IMR-90 (cell line): ENCODE measurements at regions not wholly inside any gene's neighbourhood (a gene's known extent, or its start where the extent isn't known, plus 50 kb on each side); places are given as distances from the start of the nearest gene placed in this dataset.

ENCODE experiments used
- ATAC-seq: fragments of 200-7000 bp; cut with Tn5 transposase; 2 replicates; pipeline ENCODE4 v1.9.1; 2020; ENCODE audit warnings: low read depth, mild to moderate bottlenecking, moderate library complexity
- BruUV-seq: library from RNA; stranded (reverse); fragments of 400-500 nt; replicated peaks from 2 replicates; lab custom pipeline; 2021; lab: Mats Ljungman, UMichigan
- CTCF ChIA-PET: fragments of 300-600 bp; formaldehyde crosslinking; extraction: SDS; loops from one replicate; lab custom pipeline; 2021; ENCODE audit warnings: antibody characterized with exemption; lab: Yijun Ruan, JAX
- POLR2A ChIA-PET: fragments of 300-600 bp; sonication (Branson Sonifier 250); formaldehyde crosslinking; loops from one replicate; lab custom pipeline; 2022; ENCODE audit warnings: antibody characterized with exemption; ENCODE audit not compliant: unreplicated experiment; lab: Charles Lee
- DNase-seq: peaks from one replicate; pipeline ENCODE4 v3.0.0; 2013
- H2AFZ ChIP-seq: replicated peaks from 2 replicates; pipeline ENCODE3; 2013; ENCODE audit warnings: low read length, mild to moderate bottlenecking; ENCODE audit not compliant: poor library complexity
- H2AK5ac ChIP-seq: 2 replicates; pipeline ENCODE4 v1.6.1; 2013; ENCODE audit warnings: low read depth, low read length, inconsistent platforms
- H2AK9ac ChIP-seq: replicated peaks from 2 replicates; pipeline ENCODE3; 2013; ENCODE audit warnings: mild to moderate bottlenecking, low read depth, low read length, moderate library complexity; ENCODE audit not compliant: poor library complexity
- H2BK120ac ChIP-seq: 2 replicates; pipeline ENCODE4 v1.6.1; 2013; ENCODE audit warnings: low read depth, low read length, inconsistent platforms
- H2BK15ac ChIP-seq: 3 replicates; pipeline ENCODE4 v1.6.1; 2013; ENCODE audit warnings: low read depth, low read length, inconsistent platforms
- H2BK20ac ChIP-seq: 2 replicates; pipeline ENCODE4 v1.6.1; 2013; ENCODE audit warnings: low read depth, mild to moderate bottlenecking, inconsistent platforms, low read length, moderate library complexity
- H2BK5ac ChIP-seq: 2 replicates; pipeline ENCODE4 v1.6.1; 2013; ENCODE audit warnings: mild to moderate bottlenecking, low read depth, low read length, inconsistent platforms; ENCODE audit not compliant: poor library complexity, severe bottlenecking
- H3K14ac ChIP-seq: replicated peaks from 2 replicates; pipeline ENCODE4 v1.6.1; 2013; ENCODE audit warnings: low read depth, low read length, inconsistent platforms
- H3K18ac ChIP-seq: 2 replicates; pipeline ENCODE4 v1.6.1; 2013; ENCODE audit warnings: low read depth, low read length, control low read depth
- H3K23ac ChIP-seq: 2 replicates; pipeline ENCODE4 v1.6.1; 2013; ENCODE audit warnings: low read depth, low read length, inconsistent platforms
- H3K27ac ChIP-seq: 2 replicates; pipeline ENCODE4 v1.5.1; 2013; ENCODE audit warnings: mild to moderate bottlenecking, control low read depth, low read length; ENCODE audit not compliant: insufficient read depth
- H3K27me3 ChIP-seq: 2 replicates; pipeline ENCODE4 v1.6.1; 2013; ENCODE audit warnings: low read length; ENCODE audit not compliant: control insufficient read depth, insufficient read depth
- H3K36me3 ChIP-seq: 2 replicates; pipeline ENCODE4 v1.6.1; 2013; ENCODE audit warnings: low read length, mixed read lengths; ENCODE audit not compliant: control insufficient read depth, insufficient read depth
- H3K4ac ChIP-seq: 2 replicates; pipeline ENCODE4 v1.6.1; 2013; ENCODE audit warnings: low read depth, low read length, inconsistent platforms
- H3K4me1 ChIP-seq: 2 replicates; pipeline ENCODE4 v1.6.1; 2013; ENCODE audit warnings: low read length, mixed read lengths; ENCODE audit not compliant: control insufficient read depth, insufficient read depth
- H3K4me2 ChIP-seq: 2 replicates; pipeline ENCODE4 v1.6.1; 2013; ENCODE audit warnings: low read depth, mild to moderate bottlenecking, control low read depth, low read length, moderate library complexity
- H3K4me3 ChIP-seq: 2 replicates; pipeline ENCODE4 v1.5.1; 2013; ENCODE audit warnings: low read depth, mild to moderate bottlenecking, control low read depth, low read length, moderate library complexity; ENCODE audit not compliant: insufficient read depth
- H3K56ac ChIP-seq: 2 replicates; pipeline ENCODE4 v1.6.1; 2013; ENCODE audit warnings: low read length, inconsistent platforms; ENCODE audit not compliant: insufficient read depth; ENCODE audit errors: extremely low read depth
- H3K79me1 ChIP-seq, 2 experiments: 2 replicates each; pipeline ENCODE4 v1.6.1; 2013; ENCODE audit warnings: low read length in 2 of 2, inconsistent platforms in 1 of 2, low read depth in 1 of 2
- H3K9ac ChIP-seq: 2 replicates; pipeline ENCODE4 v1.6.1; 2013; ENCODE audit warnings: low read depth, low read length, control low read depth
- H3K9me1 ChIP-seq: 2 replicates; pipeline ENCODE4 v1.6.1; 2013; ENCODE audit warnings: low read length, inconsistent platforms; ENCODE audit not compliant: insufficient read depth
- H3K9me3 ChIP-seq: 2 replicates; pipeline ENCODE4 v1.6.1; 2013; ENCODE audit warnings: low read length; ENCODE audit not compliant: control insufficient read depth, insufficient read depth
- H4K20me1 ChIP-seq: 2 replicates; pipeline ENCODE4 v1.6.1; 2013; ENCODE audit warnings: low read length, inconsistent platforms; ENCODE audit not compliant: insufficient read depth
- H4K5ac ChIP-seq: 2 replicates; pipeline ENCODE4 v1.6.1; 2013; ENCODE audit warnings: mild to moderate bottlenecking, low read depth, low read length, control low read depth
- H4K8ac ChIP-seq, 2 experiments: 2 replicates each; pipeline ENCODE4 v1.6.1; 2013; ENCODE audit warnings: low read depth in 2 of 2, low read length in 2 of 2, control low read depth in 1 of 2, inconsistent platforms in 1 of 2
- H4K91ac ChIP-seq: 2 replicates; pipeline ENCODE4 v1.6.1; 2013; ENCODE audit warnings: low read depth, low read length, inconsistent platforms; ENCODE audit not compliant: insufficient read depth
- BHLHE40 ChIP-seq: fragments of 150-350 bp; IDR thresholded peaks from 2 replicates; pipeline ENCODE4 v1.6.1; 2016; ENCODE audit warnings: mild to moderate bottlenecking, low read depth, low read length
- CHD1 ChIP-seq: IDR thresholded peaks from 2 replicates; pipeline ENCODE4 v1.6.1; 2012; ENCODE audit warnings: low read depth, low read length, improper control_type of control experiment
- MAFK ChIP-seq: IDR thresholded peaks from 2 replicates; pipeline ENCODE4 v1.6.1; 2012; ENCODE audit warnings: low read depth, low read length, improper control_type of control experiment
- WGBS, 2 experiments: methylation state at CpG; one replicate each; pipeline versions ENCODE4 v1.1.5 to v1.1.7; 2013; ENCODE audit warnings: missing lambda C conversion rate in 2 of 2; ENCODE audit not compliant: insufficient read length in 1 of 2; ENCODE audit errors: extremely low coverage in 2 of 2; 5-methylcytosine and 5-hydroxymethylcytosine counted together
- dilution Hi-C: fragments of 300-500 bp; cut with HindIII; formaldehyde crosslinking; loops from one replicate; pipeline ENCODE4 v1.14.3; 2018; ENCODE audit warnings: low sequenced_read_pairs; ENCODE audit not compliant: unreplicated experiment
- in situ Hi-C: fragments of 300-500 bp; cut with MboI; formaldehyde crosslinking; loops from 3 replicates; pipeline ENCODE4 v1.14.3; 2019; ENCODE audit warnings: low sequenced_read_pairs, inconsistent platforms, mixed read lengths
- intact Hi-C: fragments of 100-400 bp; cut with micrococcal nuclease; formaldehyde crosslinking; loops from 2 replicates; pipeline ENCODE4 v1.10.0; 2022

GRCh38 chr7:50849991-50850390 lies 67.3 kb upstream of the GRB10 start:
- Histone ChIP-seq H4K5ac (no peak overlapping the region), H4K8ac (no peak overlapping the region), H2AK5ac (no peak overlapping the region), H3K4me2 (no peak overlapping the region), H3K27ac (no peak overlapping the region), H3K56ac (no peak overlapping the region), H3K4ac (no peak overlapping the region), H3K9ac (no peak overlapping the region), H3K9me1 (no peaks in the 10 kb centered on the region), H2BK120ac (no peak overlapping the region), H2AK9ac (no peak overlapping the region), H3K14ac (no peak overlapping the region), H3K18ac (no peak overlapping the region), H4K20me1 (no peaks in the 10 kb centered on the region), H2BK15ac (no peak overlapping the region), H2BK5ac (no peak overlapping the region), H3K79me1 (no peaks in the 10 kb centered on the region), H4K91ac (no peak overlapping the region), H2AFZ (no peak overlapping the region), H3K4me1 (no peaks in the 10 kb centered on the region), H3K23ac (no peak overlapping the region), H3K27me3 (peaks cover 33% of the 10 kb centered on the region), H2BK20ac (no peak overlapping the region), H3K36me3 (no peaks in the 10 kb centered on the region), H3K9me3 (0 out of 2 replicates have a peak, but pooled peaks cover 2% of the 10 kb centered on the region), H3K4me3 (no peak overlapping the region)
- DNase-seq, result no peak
- BruUV-seq, result no TSS peak
- no peak for TF ChIP-seq BHLHE40
- TF ChIP-seq CHD1, result no peak
- no peak for TF ChIP-seq MAFK
- in situ Hi-C loops (no loop called here), intact Hi-C loops (no loop called here), dilution Hi-C loops (no loop called here)
- ChIA-PET POLR2A (no interaction called here), CTCF (no interaction called here)
- no peak for ATAC-seq
- 17% methylated on average over 1 of the region's 1 CpG; no CpG with 5 or more reads in 1 of the 2 experiments for WGBS, 2 experiments
